A549 (cell line): ENCODE measurements at regions not wholly inside any gene's neighbourhood (a gene's known extent, or its start where the extent isn't known, plus 50 kb on each side); places are given as distances from the start of the nearest gene placed in this dataset.

ENCODE experiments used
- CTCF ChIP-seq: fragments of >200 bp; sonication (Bioruptor Twin); formaldehyde crosslinking; IDR thresholded peaks from 3 replicates; pipeline ENCODE4 v1.5.1; 2016
- POLR2A ChIP-seq: IDR thresholded peaks from 2 replicates; pipeline ENCODE4 v1.6.1; 2012; ENCODE audit warnings: mild to moderate bottlenecking, low read length

GRCh38 chr10:44756216-44756615, 154.9 kb upstream of the TMEM72 start:
- TF ChIP-seq CTCF (no peak), POLR2A (no peak)
